ENCODE measurements at regions not wholly inside any gene's neighbourhood (a gene's known extent, or its start where the extent isn't known, plus 50 kb on each side); places are given as distances from the start of the nearest gene placed in this dataset.

DNA sequence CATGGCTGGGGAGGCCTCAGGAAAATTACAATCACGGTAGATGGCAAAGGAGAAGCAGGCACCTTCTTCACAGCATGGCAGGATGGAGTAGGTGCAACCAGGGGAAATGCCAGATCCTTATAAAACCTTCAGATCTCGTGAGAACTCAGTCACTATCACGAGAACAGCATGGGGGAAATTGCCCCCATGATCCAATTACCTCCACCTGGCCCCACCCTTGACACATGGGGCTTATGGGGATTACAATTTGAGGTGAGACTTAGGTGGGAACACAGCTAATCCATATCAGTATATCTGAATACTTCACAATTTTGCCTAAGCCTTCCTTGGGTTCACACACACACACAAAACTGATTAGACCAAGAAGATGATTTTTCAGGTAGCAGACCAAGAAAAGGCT, 145.1 kb upstream of the COL1A2 start:
- DNase-seq (no peak), FAIRE-seq (no peak)
- H3K4me3 ChIP-seq (ENCODE audit: low read length in 3 of 3), result no peak overlapping the region
- TF ChIP-seq, protein P1, sequence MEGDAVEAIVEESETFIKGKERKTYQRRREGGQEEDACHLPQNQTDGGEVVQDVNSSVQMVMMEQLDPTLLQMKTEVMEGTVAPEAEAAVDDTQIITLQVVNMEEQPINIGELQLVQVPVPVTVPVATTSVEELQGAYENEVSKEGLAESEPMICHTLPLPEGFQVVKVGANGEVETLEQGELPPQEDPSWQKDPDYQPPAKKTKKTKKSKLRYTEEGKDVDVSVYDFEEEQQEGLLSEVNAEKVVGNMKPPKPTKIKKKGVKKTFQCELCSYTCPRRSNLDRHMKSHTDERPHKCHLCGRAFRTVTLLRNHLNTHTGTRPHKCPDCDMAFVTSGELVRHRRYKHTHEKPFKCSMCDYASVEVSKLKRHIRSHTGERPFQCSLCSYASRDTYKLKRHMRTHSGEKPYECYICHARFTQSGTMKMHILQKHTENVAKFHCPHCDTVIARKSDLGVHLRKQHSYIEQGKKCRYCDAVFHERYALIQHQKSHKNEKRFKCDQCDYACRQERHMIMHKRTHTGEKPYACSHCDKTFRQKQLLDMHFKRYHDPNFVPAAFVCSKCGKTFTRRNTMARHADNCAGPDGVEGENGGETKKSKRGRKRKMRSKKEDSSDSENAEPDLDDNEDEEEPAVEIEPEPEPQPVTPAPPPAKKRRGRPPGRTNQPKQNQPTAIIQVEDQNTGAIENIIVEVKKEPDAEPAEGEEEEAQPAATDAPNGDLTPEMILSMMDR (IDR thresholded peaks at IDR 0.05; ENCODE audit: borderline replicate concordance, extremely low read depth, insufficient read depth), result no peak
- no peak overlapping the region for H3K27ac ChIP-seq (ENCODE audit: low read depth in 2 of 2, low read length in 2 of 2)
- no peaks in the 10 kb centered on the region for H3K36me3 ChIP-seq (ENCODE audit: control insufficient read depth in 2 of 3, insufficient read depth in 3 of 3, low read length in 3 of 3)
- no peaks in the 10 kb centered on the region for H3K27me3 ChIP-seq (ENCODE audit: control insufficient read depth, insufficient read depth, low read length)
- peaks cover 0 to 2% (median 0%) of the 10 kb centered on the region in 3 donors for H3K9me3 ChIP-seq (ENCODE audit: control insufficient read depth in 2 of 3, insufficient read depth in 1 of 3, low read length in 3 of 3)
- intact Hi-C loops (cut with DNase I), result no loop called here
- H3K4me1 ChIP-seq (ENCODE audit: control insufficient read depth in 2 of 3, insufficient read depth in 2 of 3, low read depth in 1 of 3, low read length in 3 of 3), result no peaks in the 10 kb centered on the region
- H3K9ac ChIP-seq (ENCODE audit: low read length in 3 of 3), result no peak overlapping the region

GRCh38 chr7:94250124-94250523, 144.6 kb upstream of the COL1A2 start:
- FAIRE-seq (no peak), DNase-seq (no peak)
- Histone ChIP-seq H3K27me3 (ENCODE audit: control insufficient read depth, insufficient read depth, low read length) (no peaks in the 10 kb centered on the region), H3K9ac (ENCODE audit: low read length in 3 of 3) (no peak overlapping the region), H3K4me3 (ENCODE audit: low read length in 3 of 3) (no peak overlapping the region), H3K9me3 (ENCODE audit: control insufficient read depth in 2 of 3, insufficient read depth in 1 of 3, low read length in 3 of 3) (peaks cover 0 to 5% (median 0%) of the 10 kb centered on the region in 3 donors), H3K4me1 (ENCODE audit: control insufficient read depth in 2 of 3, insufficient read depth in 2 of 3, low read depth in 1 of 3, low read length in 3 of 3) (no peaks in the 10 kb centered on the region), H3K27ac (ENCODE audit: low read depth in 2 of 2, low read length in 2 of 2) (no peak overlapping the region), H3K36me3 (ENCODE audit: control insufficient read depth in 2 of 3, insufficient read depth in 3 of 3, low read length in 3 of 3) (no peaks in the 10 kb centered on the region)
- intact Hi-C loops (cut with DNase I), result no loop called here
- TF ChIP-seq, protein P1 (IDR thresholded peaks at IDR 0.05; ENCODE audit: borderline replicate concordance, extremely low read depth, insufficient read depth), result no peak

DNA sequence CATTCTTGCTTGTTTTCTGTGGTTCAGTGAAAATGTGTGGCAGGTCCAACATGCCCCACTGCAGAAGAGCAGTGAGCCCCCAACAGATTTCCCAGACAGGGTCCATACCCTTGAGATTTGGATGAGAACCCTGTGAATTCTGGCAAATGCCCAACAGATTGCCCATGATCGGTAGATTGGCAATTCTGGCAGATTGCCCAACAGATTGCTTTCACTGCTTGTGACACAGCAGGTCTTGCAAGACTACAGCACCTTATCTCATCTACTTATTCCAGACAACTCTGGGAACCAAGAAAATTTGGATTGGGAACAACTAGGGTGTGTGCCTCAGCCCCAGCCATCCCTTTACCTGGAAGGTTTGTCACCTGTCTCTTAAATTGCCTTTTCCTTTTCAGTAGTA, 143.7 kb upstream of the COL1A2 start:
- FAIRE-seq, result no peak
- Histone ChIP-seq H3K27me3 (ENCODE audit: control insufficient read depth, insufficient read depth, low read length) (no peaks in the 10 kb centered on the region), H3K9me3 (ENCODE audit: control insufficient read depth in 2 of 3, insufficient read depth in 1 of 3, low read length in 3 of 3) (peaks cover 0 to 5% (median 0%) of the 10 kb centered on the region in 3 donors), H3K27ac (ENCODE audit: low read depth in 2 of 2, low read length in 2 of 2) (no peak overlapping the region), H3K4me3 (ENCODE audit: low read length in 3 of 3) (no peak overlapping the region), H3K36me3 (ENCODE audit: control insufficient read depth in 2 of 3, insufficient read depth in 3 of 3, low read length in 3 of 3) (no peaks in the 10 kb centered on the region), H3K4me1 (ENCODE audit: control insufficient read depth in 2 of 3, insufficient read depth in 2 of 3, low read depth in 1 of 3, low read length in 3 of 3) (no peaks in the 10 kb centered on the region), H3K9ac (ENCODE audit: low read length in 3 of 3) (no peak overlapping the region)
- TF ChIP-seq, protein P1 (IDR thresholded peaks at IDR 0.05; ENCODE audit: borderline replicate concordance, extremely low read depth, insufficient read depth), result no peak
- no peak for DNase-seq
- intact Hi-C loops (cut with DNase I), result no loop called here

GRCh38 chr7:94252124-94252523, 142.6 kb upstream of the COL1A2 start:
- TF ChIP-seq, protein P1 (IDR thresholded peaks at IDR 0.05; ENCODE audit: borderline replicate concordance, extremely low read depth, insufficient read depth), result no peak
- Histone ChIP-seq H3K27me3 (ENCODE audit: control insufficient read depth, insufficient read depth, low read length) (no peaks in the 10 kb centered on the region), H3K36me3 (ENCODE audit: control insufficient read depth in 2 of 3, insufficient read depth in 3 of 3, low read length in 3 of 3) (no peaks in the 10 kb centered on the region), H3K27ac (ENCODE audit: low read depth in 2 of 2, low read length in 2 of 2) (no peak overlapping the region), H3K4me1 (ENCODE audit: control insufficient read depth in 2 of 3, insufficient read depth in 2 of 3, low read depth in 1 of 3, low read length in 3 of 3) (no peaks in the 10 kb centered on the region), H3K4me3 (ENCODE audit: low read length in 3 of 3) (no peak overlapping the region), H3K9me3 (ENCODE audit: control insufficient read depth in 2 of 3, insufficient read depth in 1 of 3, low read length in 3 of 3) (peaks cover 0 to 5% (median 0%) of the 10 kb centered on the region in 3 donors), H3K9ac (ENCODE audit: low read length in 3 of 3) (no peak overlapping the region)
- no peak for DNase-seq
- no peak for FAIRE-seq
- intact Hi-C loops (cut with DNase I), result no loop called here
